H9 (cell line): ENCODE measurements at regions not wholly inside any gene's neighbourhood (a gene's known extent, or its start where the extent isn't known, plus 50 kb on each side); places are given as distances from the start of the nearest gene placed in this dataset.

Experiments used
- DNase-seq: peaks from one replicate; pipeline ENCODE4 v3.0.0-alpha.2; 2017
- H2AFZ ChIP-seq: one replicate; pipeline ENCODE4 v1.6.1; 2013; ENCODE audit warnings: mild to moderate bottlenecking, low read length, control low read depth, moderate library complexity
- H2AK5ac ChIP-seq: 2 replicates; pipeline ENCODE4 v1.6.1; 2013; ENCODE audit warnings: low read length, control low read depth, mixed read lengths; ENCODE audit not compliant: insufficient read length
- H2BK120ac ChIP-seq: one replicate; pipeline ENCODE4 v1.6.1; 2013; ENCODE audit warnings: low read depth, mild to moderate bottlenecking, low read length, control low read depth, inconsistent platforms; ENCODE audit not compliant: poor library complexity, severe bottlenecking
- H2BK12ac ChIP-seq: 2 replicates; pipeline ENCODE4 v1.6.1; 2013; ENCODE audit warnings: low read length, control low read depth, mixed read lengths, low read depth; ENCODE audit not compliant: insufficient read length
- H2BK15ac ChIP-seq: 2 replicates; pipeline ENCODE4 v1.6.1; 2013; ENCODE audit warnings: low read depth, low read length, control low read depth
- H2BK20ac ChIP-seq: one replicate; pipeline ENCODE4 v1.6.1; 2013; ENCODE audit warnings: low read depth, mild to moderate bottlenecking, low read length, control low read depth, inconsistent platforms; ENCODE audit not compliant: poor library complexity, severe bottlenecking
- H2BK5ac ChIP-seq: 2 replicates; pipeline ENCODE4 v1.6.1; 2013; ENCODE audit warnings: low read length, control low read depth, mixed read lengths; ENCODE audit not compliant: insufficient read length
- H3K14ac ChIP-seq: 2 replicates; pipeline ENCODE4 v1.6.1; 2013; ENCODE audit warnings: low read length, control low read depth; ENCODE audit not compliant: insufficient read depth
- H3K18ac ChIP-seq: 2 replicates; pipeline ENCODE4 v1.6.1; 2013; ENCODE audit warnings: low read depth, mild to moderate bottlenecking, mixed read lengths, low read length, control low read depth; ENCODE audit not compliant: insufficient read length
- H3K23ac ChIP-seq: 2 replicates; pipeline ENCODE4 v1.6.1; 2013; ENCODE audit warnings: low read length, control low read depth, mixed read lengths, low read depth; ENCODE audit not compliant: insufficient read length
- H3K23me2 ChIP-seq: 2 replicates; pipeline ENCODE4 v1.6.1; 2013; ENCODE audit warnings: low read depth, mild to moderate bottlenecking, mixed read lengths, low read length, control low read depth; ENCODE audit not compliant: insufficient read length, poor library complexity, severe bottlenecking
- H3K27ac ChIP-seq: 2 replicates; pipeline ENCODE4 v1.5.1; 2013; ENCODE audit warnings: low read length, control low read depth, mixed read lengths, low read depth; ENCODE audit not compliant: insufficient read length
- H3K27me3 ChIP-seq: 2 replicates; pipeline ENCODE4 v1.6.1; 2013; ENCODE audit warnings: low read length, control low read depth, inconsistent platforms; ENCODE audit not compliant: insufficient read depth
- H3K4ac ChIP-seq: 2 replicates; pipeline ENCODE4 v1.6.1; 2013; ENCODE audit warnings: low read depth, mild to moderate bottlenecking, control low read depth, inconsistent platforms, low read length, moderate library complexity
- H3K4me1 ChIP-seq: 2 replicates; pipeline ENCODE4 v1.6.1; 2013; ENCODE audit warnings: low read length, control low read depth, inconsistent platforms; ENCODE audit not compliant: insufficient read depth
- H3K4me2 ChIP-seq: 2 replicates; pipeline ENCODE4 v1.6.1; 2013; ENCODE audit warnings: low read length, control low read depth, mixed read lengths; ENCODE audit not compliant: insufficient read length, insufficient read depth
- H3K56ac ChIP-seq: 2 replicates; pipeline ENCODE4 v1.6.1; 2013; ENCODE audit warnings: low read depth, mild to moderate bottlenecking, mixed read lengths, low read length, control low read depth; ENCODE audit not compliant: insufficient read length
- H3K79me1 ChIP-seq: 2 replicates; pipeline ENCODE4 v1.6.1; 2013; ENCODE audit warnings: low read depth, mild to moderate bottlenecking, moderate library complexity, low read length, control low read depth, inconsistent platforms; ENCODE audit not compliant: insufficient read depth, poor library complexity, severe bottlenecking
- H3K79me2 ChIP-seq: 2 replicates; pipeline ENCODE4 v1.6.1; 2013; ENCODE audit warnings: low read length, control low read depth, inconsistent platforms; ENCODE audit not compliant: insufficient read depth
- H3K9ac ChIP-seq: 2 replicates; pipeline ENCODE4 v1.6.1; 2013; ENCODE audit warnings: low read length, control low read depth, mixed read lengths; ENCODE audit not compliant: insufficient read length; ENCODE audit errors: extremely low read depth
- H3K9me3 ChIP-seq: one replicate; pipeline ENCODE4 v1.6.1; 2013; ENCODE audit warnings: low read depth, low read length, inconsistent platforms; ENCODE audit not compliant: control insufficient read depth
- H3T11ph ChIP-seq: one replicate; pipeline ENCODE4 v1.6.1; 2013; ENCODE audit warnings: mild to moderate bottlenecking, low read length, control low read depth, inconsistent platforms
- H4K20me1 ChIP-seq: one replicate; pipeline ENCODE4 v1.6.1; 2013; ENCODE audit not compliant: control insufficient read depth, insufficient read length, insufficient read depth
- H4K5ac ChIP-seq: 2 replicates; pipeline ENCODE4 v1.6.1; 2013; ENCODE audit warnings: low read depth, mild to moderate bottlenecking, mixed read lengths, low read length, control low read depth; ENCODE audit not compliant: insufficient read length
- H4K8ac ChIP-seq: replicated peaks from 2 replicates; pipeline ENCODE4 v1.6.1; 2013; ENCODE audit warnings: low read length, control low read depth, mixed read lengths, low read depth; ENCODE audit not compliant: insufficient read length
- H4K91ac ChIP-seq: 2 replicates; pipeline ENCODE4 v1.6.1; 2013; ENCODE audit warnings: low read depth, mild to moderate bottlenecking, moderate library complexity, mixed read lengths, low read length, control low read depth; ENCODE audit not compliant: insufficient read length
- H3K27ac Mint-ChIP-seq, 3 experiments: 2 replicates in 2 of 3; 3 replicates in 1 of 3; pipeline ENCODE4 v1.8.0; 2020 to 2021; ENCODE audit warnings: mixed read lengths in 3 of 3, mild to moderate bottlenecking in 1 of 3, moderate library complexity in 1 of 3
- H3K27me3 Mint-ChIP-seq: 2 replicates; pipeline ENCODE4 v1.8.0; 2021; ENCODE audit warnings: low read depth, mild to moderate bottlenecking, moderate library complexity, mixed read lengths
- H3K36me3 Mint-ChIP-seq, 3 experiments: 2 replicates in 2 of 3; 3 replicates in 1 of 3; pipeline ENCODE4 v1.8.0; 2020 to 2021; ENCODE audit warnings: low read depth in 3 of 3, mixed read lengths in 3 of 3; ENCODE audit not compliant: insufficient read depth in 1 of 3
- H3K4me1 Mint-ChIP-seq, 2 experiments: 2 replicates each; pipeline ENCODE4 v1.8.0; 2020; ENCODE audit warnings: mixed read lengths in 2 of 2
- H3K4me3 Mint-ChIP-seq, 2 experiments: 2 replicates in 1 of 2; 3 replicates in 1 of 2; pipeline ENCODE4 v1.8.0; 2020 to 2021; ENCODE audit warnings: mild to moderate bottlenecking in 2 of 2, mixed read lengths in 2 of 2, moderate library complexity in 1 of 2
- H3K9me3 Mint-ChIP-seq, 2 experiments: 2 replicates in 1 of 2; 3 replicates in 1 of 2; pipeline ENCODE4 v1.8.0; 2020; ENCODE audit warnings: mild to moderate bottlenecking in 2 of 2, mixed read lengths in 2 of 2, moderate library complexity in 1 of 2
- CTCF ChIP-seq: fragments of 200-600 bp; sonication (generic); conservative IDR thresholded peaks from 3 replicates; pipeline ENCODE4 v1.8.0; 2021; ENCODE audit warnings: antibody characterized with exemption, mild to moderate bottlenecking
- WGBS: extraction: QIAGEN DNeasy Blood & Tissue Kit; methylation state at CpG from one replicate; pipeline ENCODE4 v1.1.7; 2013; ENCODE audit warnings: missing lambda C conversion rate, low lambda C conversion rate, mixed read lengths; ENCODE audit not compliant: insufficient read length; ENCODE audit errors: extremely low coverage; 5-methylcytosine and 5-hydroxymethylcytosine counted together

DNA sequence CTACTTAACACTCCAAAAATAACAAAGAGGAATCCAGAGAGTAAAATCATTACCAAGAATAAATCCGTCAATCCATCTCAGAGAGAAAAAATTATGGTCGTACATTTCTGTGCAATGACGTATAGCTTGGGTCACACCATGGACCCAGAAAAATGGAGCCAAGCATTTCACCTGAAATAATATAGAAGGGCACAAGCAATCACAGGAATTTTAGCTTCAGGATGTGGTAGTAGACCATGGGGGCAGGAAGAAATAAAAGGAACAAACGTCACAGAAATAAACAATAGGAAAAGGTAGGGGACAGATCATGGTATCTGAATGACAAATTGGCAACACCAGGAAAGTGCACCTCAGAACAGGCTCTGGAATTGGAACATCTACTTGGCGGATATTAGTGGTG, 231.0 kb downstream of the PLK2 start:
- Histone ChIP-seq H3K14ac (no peak overlapping the region), H2AFZ (no peak overlapping the region), H3K9ac (no peak overlapping the region), H3K79me2 (no peaks in the 10 kb centered on the region), H4K20me1 (no peaks in the 10 kb centered on the region), H3K27me3 (no peaks in the 10 kb centered on the region), H2BK120ac (no peak overlapping the region), H3K79me1 (no peaks in the 10 kb centered on the region), H3K23ac (no peak overlapping the region), H4K91ac (no peak overlapping the region), H3K27ac (no peak overlapping the region), H3T11ph (no peak overlapping the region), H2BK5ac (no peak overlapping the region), H4K8ac (no peak overlapping the region), H4K5ac (no peak overlapping the region), H3K4me1 (no peaks in the 10 kb centered on the region), H3K18ac (no peak overlapping the region), H2BK20ac (no peak overlapping the region), H2BK15ac (no peak overlapping the region), H3K4me2 (no peak overlapping the region), H2AK5ac (no peak overlapping the region), H3K9me3 (no peaks in the 10 kb centered on the region), H3K23me2 (no peaks in the 10 kb centered on the region), H2BK12ac (no peak overlapping the region), H3K4ac (no peak overlapping the region), H3K56ac (no peak overlapping the region)
- no peaks in the 10 kb centered on the region for H3K9me3 Mint-ChIP-seq
- no peak overlapping the region for H3K27ac Mint-ChIP-seq
- WGBS, result no CpG with 5 or more reads among the region's 5 CpGs
- TF ChIP-seq CTCF, result no peak
- no peaks in the 10 kb centered on the region for H3K4me1 Mint-ChIP-seq
- DNase-seq, result no peak
- H3K27me3 Mint-ChIP-seq, result no peaks in the 10 kb centered on the region
- H3K4me3 Mint-ChIP-seq, result no peak overlapping the region
- H3K36me3 Mint-ChIP-seq, result no peaks in the 10 kb centered on the region
